Colon (tissue), 2 donors: ENCODE measurements at regions not wholly inside any gene's neighbourhood (a gene's known extent, or its start where the extent isn't known, plus 50 kb on each side); places are given as distances from the start of the nearest gene placed in this dataset.
"Not testable (repeated sequence)": the region's sequence is repeated elsewhere in the genome, so short reads cannot be mapped to it uniquely, and the experiment has no call there.

ENCODE experiments used
- FAIRE-seq: peaks from 2 replicates; lab custom pipeline; 2012; peaks lifted over from hg19 to GRCh38; lab: Jason Lieb, UNC
- donor health status: control.
- donor health status: control.

- not testable (repeated sequence) for FAIRE-seq
These were observed 130.7 kb downstream of the UNC93B1 start for GRCh38 chr11:67873223-67873622.

DNA sequence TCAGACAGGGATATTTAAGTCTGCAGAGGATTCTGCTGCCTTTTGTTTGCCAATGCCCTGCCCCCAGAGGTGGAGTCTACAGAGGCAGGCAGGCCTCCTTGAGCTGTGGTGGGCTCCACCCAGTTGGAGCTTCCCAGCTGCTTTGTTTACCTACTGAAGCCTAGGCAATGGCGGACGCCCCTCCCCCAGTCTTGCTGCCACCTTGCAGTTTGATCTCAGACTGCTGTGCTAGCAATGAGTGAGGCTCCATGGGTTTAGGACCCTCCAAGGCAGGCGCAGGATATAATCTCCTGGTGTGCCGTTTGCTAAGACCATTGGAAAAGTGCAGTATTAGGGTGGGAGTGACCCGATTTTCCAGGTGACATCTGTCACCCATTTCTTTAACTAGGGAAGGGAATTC is 132.7 kb downstream of the UNC93B1 start:
- FAIRE-seq: not testable (repeated sequence)

DNA sequence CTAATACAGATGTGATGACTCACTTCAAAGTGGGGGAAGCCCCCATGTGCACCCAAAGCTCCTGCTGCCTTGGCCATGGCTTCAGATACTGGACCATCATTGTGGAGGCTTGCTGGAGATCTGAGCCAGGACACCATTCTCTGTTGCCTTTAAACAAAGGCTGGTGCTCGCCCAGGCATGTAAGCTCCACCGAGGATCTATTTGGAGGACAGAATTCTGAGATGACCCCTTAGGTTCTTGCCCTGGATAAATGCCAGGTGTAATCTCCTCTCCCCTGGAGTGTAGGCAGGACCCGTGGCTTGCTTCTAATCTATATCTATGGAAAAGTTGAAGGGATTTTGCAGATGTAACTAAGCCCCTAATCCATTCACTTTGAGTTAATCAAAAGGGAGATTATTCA is 141.0 kb downstream of the UNC93B1 start:
- FAIRE-seq: not testable (repeated sequence)

DNA sequence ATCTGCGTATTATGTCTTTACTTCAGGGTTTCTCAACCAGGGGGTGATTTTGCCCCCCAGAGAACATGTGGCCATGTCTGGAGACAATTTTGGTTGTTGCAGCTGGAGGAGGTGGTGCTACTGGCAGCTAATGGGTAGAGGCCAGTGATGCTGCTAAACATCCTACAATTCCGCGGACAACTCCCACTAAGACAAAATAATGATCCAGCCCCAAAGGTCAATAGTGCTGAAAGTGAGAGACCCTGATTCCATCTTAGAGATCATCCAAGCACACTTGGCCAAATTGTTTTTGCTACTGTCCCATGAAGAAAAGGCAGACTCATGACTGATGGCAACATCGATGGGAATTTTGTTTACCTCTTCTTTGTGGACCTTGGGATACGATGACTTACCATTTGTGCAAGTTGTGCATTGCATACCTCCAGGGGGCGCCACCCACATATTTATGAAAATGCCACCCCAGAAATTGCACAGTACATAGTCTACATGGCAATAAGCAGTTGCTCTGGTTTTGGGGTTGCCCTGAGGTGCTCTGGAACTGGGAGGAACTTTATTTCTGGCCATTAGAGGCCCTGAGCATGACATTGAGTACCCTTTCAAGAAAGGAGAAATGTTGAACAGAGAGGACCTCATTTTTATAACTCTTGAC is 144.3 kb downstream of the UNC93B1 start:
- FAIRE-seq: not testable (repeated sequence)

DNA sequence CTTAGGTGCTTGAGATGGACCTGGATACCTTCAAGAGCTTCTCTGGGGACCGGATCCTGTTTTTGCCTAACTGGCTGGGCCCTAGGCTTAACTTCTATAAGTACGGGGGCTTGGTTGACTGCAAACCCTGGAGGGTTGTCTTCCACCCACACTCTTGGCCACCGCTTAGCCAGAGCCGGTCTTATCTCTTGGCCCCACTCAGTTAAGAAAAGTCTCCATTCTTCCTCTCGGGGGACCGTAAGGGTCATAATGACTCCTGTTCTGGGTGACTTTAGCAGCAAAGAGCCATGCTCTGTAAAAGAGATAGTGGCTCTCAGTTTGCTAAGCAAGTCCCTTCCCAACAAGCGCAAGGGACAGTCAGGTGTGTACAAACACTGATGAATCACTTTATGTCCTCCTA is 153.2 kb downstream of the UNC93B1 start:
- FAIRE-seq: not testable (repeated sequence)

GRCh38 chr11:67849766-67850165 is 154.1 kb downstream of the UNC93B1 start:
- FAIRE-seq: not testable (repeated sequence)

DNA sequence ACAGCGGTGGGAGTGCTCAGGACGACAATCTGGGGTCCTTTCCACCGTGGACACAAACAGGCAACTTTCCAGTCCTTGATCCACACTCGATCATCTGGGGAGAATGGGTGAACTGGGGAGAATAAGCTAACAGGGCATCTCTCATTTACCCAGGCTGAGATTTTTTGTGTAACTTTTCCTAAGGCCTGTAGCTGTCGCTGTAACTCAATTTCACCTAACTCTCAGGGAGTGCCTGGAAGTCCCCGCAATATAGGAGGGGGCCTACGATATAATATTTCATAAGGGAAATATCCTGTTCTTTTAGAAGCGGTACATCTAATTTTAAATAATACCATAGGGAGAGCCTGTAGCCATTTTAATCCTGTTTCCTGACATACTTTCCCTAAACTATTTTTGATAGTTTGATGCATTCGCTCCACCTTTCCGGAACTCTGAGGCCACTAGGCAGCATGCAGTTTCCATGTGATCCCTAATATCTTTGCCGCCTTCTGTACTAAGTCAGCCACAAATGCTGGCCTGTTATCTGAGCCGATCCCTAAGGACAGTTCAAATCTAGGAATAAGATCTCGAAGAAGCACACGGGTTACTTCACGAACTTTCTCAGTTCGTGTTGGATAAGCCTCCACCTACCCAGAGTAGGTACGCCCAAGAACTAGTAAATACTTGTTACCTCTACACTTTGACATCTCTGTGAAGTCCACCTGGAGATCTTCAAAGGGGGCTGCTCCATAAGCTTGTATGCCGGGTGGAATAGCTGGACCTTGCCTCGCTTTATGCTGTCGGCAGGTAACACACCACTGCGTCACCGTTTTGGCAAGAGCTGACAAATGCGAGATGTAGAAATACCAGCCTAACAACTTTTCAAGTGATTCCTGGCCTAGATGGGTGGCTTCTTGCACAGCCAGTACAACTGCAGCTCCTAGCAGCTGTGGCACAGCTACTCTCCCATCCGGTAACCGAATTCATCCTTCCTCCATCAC is 155.7 kb downstream of the UNC93B1 start:
- not testable (repeated sequence) for FAIRE-seq

GRCh38 chr11:67846303-67846702 is 157.6 kb downstream of the UNC93B1 start:
- not testable (repeated sequence) for FAIRE-seq

GRCh38 chr11:67845296-67845695 is 158.6 kb downstream of the UNC93B1 start:
- FAIRE-seq: not testable (repeated sequence)

GRCh38 chr11:67840599-67840998 is 163.3 kb downstream of the UNC93B1 start:
- not testable (repeated sequence) for FAIRE-seq

DNA sequence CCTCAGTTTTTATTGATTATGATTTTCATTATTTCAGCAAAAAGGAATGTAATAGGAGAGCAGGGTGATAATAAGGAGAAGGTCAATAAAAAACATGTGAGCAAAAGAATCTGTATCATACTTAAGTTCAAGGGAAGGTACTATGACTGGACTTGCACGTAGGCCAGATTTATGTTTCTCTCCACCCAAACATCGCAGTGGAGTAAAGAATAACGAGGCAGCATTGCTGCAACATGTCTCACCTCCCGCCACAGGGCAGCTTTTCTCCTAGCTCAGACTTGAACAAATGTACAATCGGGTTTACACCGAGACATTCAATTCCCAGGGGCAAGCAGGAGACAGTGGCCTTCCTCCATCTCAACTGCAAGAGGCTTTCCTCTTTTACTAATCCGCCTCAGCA is 155.7 kb upstream of the ALDH3B2 start:
- not testable (repeated sequence) for FAIRE-seq

DNA sequence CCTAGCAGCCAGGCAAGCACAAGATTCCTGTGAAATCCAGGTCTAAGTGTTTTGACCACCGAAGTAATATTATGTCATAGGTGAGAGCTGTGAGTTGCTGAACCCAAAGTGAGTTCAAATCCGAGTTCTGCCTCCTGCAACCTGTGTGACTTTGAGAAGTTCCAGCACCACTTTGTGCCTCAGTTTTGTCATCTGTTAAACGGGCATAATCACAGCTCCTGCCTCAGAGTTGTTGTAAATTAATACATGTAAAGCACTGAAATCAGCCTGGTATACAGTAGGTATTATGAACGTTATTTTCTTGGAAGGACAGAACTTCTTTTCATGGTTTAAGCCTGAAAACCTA is 152.5 kb upstream of the ALDH3B2 start:
- FAIRE-seq: not testable (repeated sequence)

GRCh38 chr11:67826028-67826950 is 151.9 kb upstream of the ALDH3B2 start:
- FAIRE-seq: not testable (repeated sequence)

GRCh38 chr11:67824861-67825260 is 150.4 kb upstream of the ALDH3B2 start:
- not testable (repeated sequence) for FAIRE-seq

- no peak for FAIRE-seq
These were observed 145.7 kb upstream of the ALDH3B2 start for GRCh38 chr11:67820081-67820480.

- not testable (repeated sequence) for FAIRE-seq
These were observed 143.1 kb upstream of the ALDH3B2 start for GRCh38 chr11:67817558-67817957.

GRCh38 chr11:67809301-67809700 is 134.9 kb upstream of the ALDH3B2 start:
- not testable (repeated sequence) for FAIRE-seq

DNA sequence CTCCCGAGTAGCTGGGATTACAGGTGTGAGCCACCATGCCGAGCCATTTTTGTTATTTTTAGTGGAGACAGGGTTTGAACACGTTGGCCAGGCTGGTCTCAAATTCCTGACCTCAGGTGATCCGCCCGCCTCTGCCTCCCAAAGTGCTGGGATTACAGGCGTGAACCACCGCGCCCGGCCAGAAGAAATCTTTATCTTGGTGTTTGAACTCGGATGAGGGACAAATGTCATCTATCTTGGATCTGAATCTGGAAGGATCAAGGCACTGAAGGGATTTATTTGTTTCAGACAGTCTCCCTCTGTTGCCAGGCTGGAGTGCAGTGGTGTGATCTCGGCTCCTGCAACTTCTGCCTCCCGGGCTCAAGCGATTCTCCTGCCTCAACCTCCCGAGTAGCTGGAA is 133.5 kb upstream of the ALDH3B2 start:
- not testable (repeated sequence) for FAIRE-seq

DNA sequence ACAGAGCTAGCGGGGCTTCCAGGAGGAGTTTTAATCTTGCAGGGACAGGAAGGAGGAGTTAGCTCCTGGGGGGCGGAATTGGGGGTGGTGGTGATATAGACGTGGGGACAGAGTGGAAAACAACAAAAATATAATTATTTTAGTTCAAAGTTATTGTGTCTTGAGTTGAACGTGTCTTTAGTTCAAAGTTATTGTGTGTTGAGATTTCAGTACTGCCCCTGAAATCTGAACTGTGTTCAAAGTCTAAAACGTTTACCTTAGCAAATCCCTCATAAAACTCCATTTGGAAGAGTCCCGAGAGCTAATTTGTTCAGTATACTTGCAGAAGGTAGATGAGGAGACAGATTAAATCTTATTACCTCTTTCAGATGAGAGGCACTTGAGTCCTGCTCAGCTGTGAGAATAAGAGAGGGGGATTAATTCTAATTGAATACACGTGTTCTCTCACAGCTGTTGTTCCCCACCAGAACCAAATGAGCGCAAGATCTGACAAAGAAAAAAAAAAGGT is 132.4 kb upstream of the ALDH3B2 start:
- FAIRE-seq: not testable (repeated sequence)

DNA sequence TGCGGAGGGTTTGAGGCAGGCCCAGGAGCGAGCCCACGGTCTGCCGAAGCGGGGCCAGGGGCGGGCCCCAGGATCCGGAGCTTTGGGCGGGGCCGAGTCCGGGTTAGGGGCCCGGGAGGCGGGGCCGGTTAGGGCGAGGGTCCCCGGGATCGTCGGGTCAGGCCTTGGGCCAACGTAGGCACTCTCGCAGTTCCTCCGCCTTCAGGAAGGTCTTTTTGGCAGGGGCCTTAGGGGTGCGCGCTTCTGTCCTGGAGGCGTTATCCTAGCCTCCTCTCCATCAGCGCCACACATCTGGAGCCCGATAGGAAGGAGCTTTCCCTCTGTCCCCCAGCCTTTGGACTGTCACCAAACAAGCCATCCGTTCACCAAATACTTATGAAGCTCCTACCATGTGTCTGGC is 131.8 kb upstream of the ALDH3B2 start:
- not testable (repeated sequence) for FAIRE-seq

DNA sequence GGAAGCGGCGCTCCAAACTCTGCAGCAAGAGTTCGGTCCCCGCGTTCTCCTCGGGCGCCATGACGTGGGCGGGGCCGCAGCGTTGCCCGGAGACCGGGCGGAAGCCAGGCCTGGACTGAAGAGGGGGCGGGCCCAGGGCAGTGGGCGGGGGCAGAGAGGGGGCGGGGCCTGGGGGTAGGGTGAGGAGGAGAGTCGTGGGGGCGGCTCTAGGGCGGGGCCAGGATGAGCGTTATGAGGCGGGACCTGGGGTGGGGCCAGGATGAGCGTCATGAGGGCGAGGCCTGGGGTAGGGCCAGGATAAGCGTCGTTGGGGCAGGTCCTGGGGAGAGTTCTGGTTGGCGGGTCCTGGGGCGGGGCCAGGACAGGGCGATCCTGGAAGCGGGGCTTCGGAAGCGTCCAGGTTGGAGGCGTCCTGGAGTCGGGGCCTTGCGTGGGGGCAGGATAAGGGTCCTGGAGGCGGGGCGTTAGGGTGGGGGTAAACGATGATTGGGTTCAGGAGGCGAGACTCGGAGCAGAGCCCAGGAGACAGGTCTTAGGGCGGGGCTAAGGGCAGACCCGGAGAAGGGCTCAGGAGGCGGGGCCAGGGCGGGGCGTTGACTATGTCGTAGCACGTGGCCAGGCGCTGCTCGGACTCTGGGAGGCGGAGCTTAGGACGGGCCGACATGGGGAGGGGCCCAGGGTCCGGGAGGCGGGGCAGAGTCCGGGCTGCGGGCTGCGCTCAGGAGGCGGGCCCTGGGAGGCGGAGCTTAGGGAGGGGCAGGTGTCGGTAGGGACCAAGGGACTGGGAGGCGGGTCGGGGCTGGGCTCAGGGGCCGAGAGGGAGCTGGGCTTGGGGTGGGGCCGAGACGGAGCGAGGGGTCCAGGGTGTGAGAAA is 131.1 kb upstream of the ALDH3B2 start:
- FAIRE-seq: peak; percentile 58
